Parathyroid adenoma (tissue), 2 donors: ENCODE measurements at regions not wholly inside any gene's neighbourhood (a gene's known extent, or its start where the extent isn't known, plus 50 kb on each side); places are given as distances from the start of the nearest gene placed in this dataset.

ENCODE experiments used
- H2AFZ ChIP-seq: fragments of 300-600 bp; sonication (generic); one replicate; pipeline ENCODE4 v1.7.0; 2017; ENCODE audit warnings: antibody characterized with exemption, mild to moderate bottlenecking
- H3K27ac ChIP-seq: fragments of 300-600 bp; sonication (generic); one replicate; pipeline ENCODE4 v1.7.0; 2017
- H3K27me3 ChIP-seq: fragments of 300-600 bp; sonication (generic); one replicate; pipeline ENCODE4 v1.7.0; 2017; ENCODE audit warnings: low read length; ENCODE audit not compliant: control insufficient read depth, insufficient read depth
- H3K36me3 ChIP-seq: fragments of 300-600 bp; sonication (generic); one replicate; pipeline ENCODE4 v1.7.0; 2017; ENCODE audit warnings: low read length; ENCODE audit not compliant: control insufficient read depth, insufficient read depth
- H3K4me1 ChIP-seq: fragments of 300-600 bp; sonication (generic); one replicate; pipeline ENCODE4 v1.7.0; 2017; ENCODE audit warnings: control low read depth
- H3K4me2 ChIP-seq: fragments of 300-600 bp; sonication (generic); one replicate; pipeline ENCODE4 v1.7.0; 2017; ENCODE audit warnings: low read length
- H3K4me3 ChIP-seq: fragments of 300-600 bp; sonication (generic); one replicate; pipeline ENCODE4 v1.7.0; 2017; ENCODE audit warnings: low read depth, low read length
- H3K79me2 ChIP-seq: fragments of 300-600 bp; sonication (generic); one replicate; pipeline ENCODE4 v1.7.0; 2017; ENCODE audit warnings: control low read depth
- H3K9ac ChIP-seq: fragments of 300-600 bp; sonication (generic); one replicate; pipeline ENCODE4 v1.7.0; 2017; ENCODE audit warnings: mild to moderate bottlenecking
- H3K9me3 ChIP-seq: fragments of 300-600 bp; sonication (generic); one replicate; pipeline ENCODE4 v1.7.0; 2017; ENCODE audit warnings: low read length; ENCODE audit not compliant: control insufficient read depth
- TF ChIP-seq, protein P1 (sequence below): fragments of 300-600 bp; sonication (generic); IDR thresholded peaks from one replicate; pipeline ENCODE4 v1.7.0; 2017; ENCODE audit warnings: antibody characterized with exemption, mild to moderate bottlenecking
- donor health status: primary hyperparathyroidism.

DNA sequence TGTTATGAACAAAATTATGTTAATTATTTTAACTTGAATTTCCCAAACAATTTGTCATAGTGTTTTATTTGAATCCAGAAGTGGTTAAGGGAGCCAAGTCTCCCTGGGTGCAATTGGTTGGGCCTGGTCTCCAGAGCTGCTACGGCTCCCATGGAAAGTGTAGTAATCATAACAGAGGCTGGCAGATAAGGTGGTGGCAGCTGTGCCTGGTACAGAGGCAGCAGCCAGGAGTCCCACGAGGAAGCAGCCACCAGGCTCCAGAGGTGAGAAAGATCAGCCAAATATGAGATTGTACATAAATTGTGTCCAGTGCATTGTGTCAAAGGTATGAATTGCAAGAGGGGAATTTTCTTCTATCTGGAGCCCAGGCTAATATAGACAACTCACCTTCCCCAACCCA is 368.9 kb upstream of the PTBP2 start:
- H3K79me2 ChIP-seq, result no peaks in the 10 kb centered on the region
- no peak overlapping the region for H3K4me2 ChIP-seq
- H3K4me1 ChIP-seq, result no peaks in the 10 kb centered on the region
- H3K36me3 ChIP-seq, result no peaks in the 10 kb centered on the region
- H3K9ac ChIP-seq, result no peak overlapping the region
- no peak overlapping the region for H3K4me3 ChIP-seq
- no peaks in the 10 kb centered on the region for H3K27me3 ChIP-seq
- H3K9me3 ChIP-seq, result no peaks in the 10 kb centered on the region
- H2AFZ ChIP-seq, result no peak overlapping the region
- TF ChIP-seq, protein P1, sequence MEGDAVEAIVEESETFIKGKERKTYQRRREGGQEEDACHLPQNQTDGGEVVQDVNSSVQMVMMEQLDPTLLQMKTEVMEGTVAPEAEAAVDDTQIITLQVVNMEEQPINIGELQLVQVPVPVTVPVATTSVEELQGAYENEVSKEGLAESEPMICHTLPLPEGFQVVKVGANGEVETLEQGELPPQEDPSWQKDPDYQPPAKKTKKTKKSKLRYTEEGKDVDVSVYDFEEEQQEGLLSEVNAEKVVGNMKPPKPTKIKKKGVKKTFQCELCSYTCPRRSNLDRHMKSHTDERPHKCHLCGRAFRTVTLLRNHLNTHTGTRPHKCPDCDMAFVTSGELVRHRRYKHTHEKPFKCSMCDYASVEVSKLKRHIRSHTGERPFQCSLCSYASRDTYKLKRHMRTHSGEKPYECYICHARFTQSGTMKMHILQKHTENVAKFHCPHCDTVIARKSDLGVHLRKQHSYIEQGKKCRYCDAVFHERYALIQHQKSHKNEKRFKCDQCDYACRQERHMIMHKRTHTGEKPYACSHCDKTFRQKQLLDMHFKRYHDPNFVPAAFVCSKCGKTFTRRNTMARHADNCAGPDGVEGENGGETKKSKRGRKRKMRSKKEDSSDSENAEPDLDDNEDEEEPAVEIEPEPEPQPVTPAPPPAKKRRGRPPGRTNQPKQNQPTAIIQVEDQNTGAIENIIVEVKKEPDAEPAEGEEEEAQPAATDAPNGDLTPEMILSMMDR, result no peak
- no peak overlapping the region for H3K27ac ChIP-seq

DNA sequence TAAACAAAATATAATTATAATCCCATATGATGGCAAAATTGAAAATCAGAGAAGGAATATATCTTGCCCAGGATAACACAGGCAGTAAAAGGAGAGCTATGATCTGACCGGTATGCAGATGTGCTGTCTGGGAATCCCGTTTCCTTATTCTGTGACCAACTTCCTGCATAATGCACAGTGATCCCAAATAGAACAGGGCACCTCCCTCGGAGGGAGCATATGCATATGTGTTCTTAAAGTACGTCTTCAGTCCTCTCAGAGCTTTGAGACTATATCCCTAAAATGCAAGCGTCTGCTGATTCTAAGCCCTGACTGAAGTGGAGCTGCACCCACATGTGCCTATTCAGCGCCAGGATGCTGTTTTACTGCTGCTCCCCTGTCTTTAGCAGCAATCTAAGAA is 366.1 kb upstream of the PTBP2 start:
- Histone ChIP-seq H3K4me1 (no peaks in the 10 kb centered on the region), H3K36me3 (no peaks in the 10 kb centered on the region), H3K27ac (no peak overlapping the region), H2AFZ (no peak overlapping the region), H3K9ac (no peak overlapping the region), H3K4me2 (no peak overlapping the region), H3K9me3 (no peaks in the 10 kb centered on the region), H3K79me2 (no peaks in the 10 kb centered on the region), H3K27me3 (no peaks in the 10 kb centered on the region), H3K4me3 (no peak overlapping the region)
- TF ChIP-seq, protein P1, result no peak

DNA sequence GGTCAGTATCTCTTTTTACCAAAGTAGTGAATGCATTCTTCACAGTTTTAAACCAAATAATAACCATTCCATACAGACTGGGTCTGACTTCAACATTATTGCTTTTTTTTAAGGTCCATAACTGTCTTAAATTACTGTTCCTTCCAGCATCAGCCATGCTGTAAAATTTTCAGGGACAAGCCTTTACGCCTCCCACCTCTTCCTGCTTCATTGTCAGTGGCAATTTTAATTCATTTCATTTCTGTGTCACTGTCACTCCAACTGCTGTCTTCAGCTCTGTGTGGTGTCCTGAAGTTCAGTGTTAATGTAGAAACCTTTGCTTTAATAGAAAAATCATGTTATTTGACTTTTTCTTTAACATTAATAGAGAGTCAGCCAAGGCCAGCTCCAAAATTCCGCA is 365.6 kb upstream of the PTBP2 start:
- Histone ChIP-seq H3K36me3 (no peaks in the 10 kb centered on the region), H3K4me2 (no peak overlapping the region), H3K79me2 (no peaks in the 10 kb centered on the region), H2AFZ (no peak overlapping the region), H3K27ac (no peak overlapping the region), H3K4me1 (no peaks in the 10 kb centered on the region), H3K9me3 (no peaks in the 10 kb centered on the region), H3K27me3 (no peaks in the 10 kb centered on the region), H3K4me3 (no peak overlapping the region), H3K9ac (no peak overlapping the region)
- TF ChIP-seq, protein P1, result no peak

DNA sequence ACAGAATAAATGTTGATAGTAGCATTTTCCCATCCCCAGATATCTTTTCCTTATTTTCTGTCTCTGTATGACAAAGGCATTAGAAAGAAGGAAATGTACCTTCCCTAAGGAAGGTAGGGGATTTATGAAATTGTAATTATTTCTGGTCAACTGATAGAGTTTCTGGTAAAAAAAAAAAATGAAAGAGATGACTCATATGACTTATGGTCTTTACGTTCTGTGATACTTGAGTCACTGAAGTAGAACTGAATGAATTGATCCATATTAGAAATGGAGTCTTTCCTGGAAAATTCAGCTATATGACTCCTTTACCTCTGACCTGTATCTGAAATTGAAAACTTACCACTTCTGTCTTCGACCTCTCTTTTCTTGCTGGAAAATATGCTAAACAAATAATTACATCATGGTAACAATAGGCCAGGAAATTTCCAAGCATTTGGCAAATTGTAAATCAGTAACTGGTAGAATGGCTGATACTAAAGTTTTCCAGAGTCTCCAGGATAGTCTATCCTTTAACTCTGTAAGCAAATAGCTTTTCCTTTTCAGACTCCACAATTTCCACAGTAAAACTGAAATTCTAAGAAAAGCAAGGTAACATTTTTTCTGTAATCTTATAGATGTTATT is 364.3 kb upstream of the PTBP2 start:
- H3K27ac ChIP-seq, result no peak overlapping the region
- no peaks in the 10 kb centered on the region for H3K27me3 ChIP-seq
- H3K9me3 ChIP-seq, result no peaks in the 10 kb centered on the region
- no peaks in the 10 kb centered on the region for H3K36me3 ChIP-seq
- no peaks in the 10 kb centered on the region for H3K79me2 ChIP-seq
- TF ChIP-seq, protein P1, result no peak
- H2AFZ ChIP-seq, result no peak overlapping the region
- no peak overlapping the region for H3K9ac ChIP-seq
- H3K4me2 ChIP-seq, result no peak overlapping the region
- no peak overlapping the region for H3K4me3 ChIP-seq
- no peaks in the 10 kb centered on the region for H3K4me1 ChIP-seq

DNA sequence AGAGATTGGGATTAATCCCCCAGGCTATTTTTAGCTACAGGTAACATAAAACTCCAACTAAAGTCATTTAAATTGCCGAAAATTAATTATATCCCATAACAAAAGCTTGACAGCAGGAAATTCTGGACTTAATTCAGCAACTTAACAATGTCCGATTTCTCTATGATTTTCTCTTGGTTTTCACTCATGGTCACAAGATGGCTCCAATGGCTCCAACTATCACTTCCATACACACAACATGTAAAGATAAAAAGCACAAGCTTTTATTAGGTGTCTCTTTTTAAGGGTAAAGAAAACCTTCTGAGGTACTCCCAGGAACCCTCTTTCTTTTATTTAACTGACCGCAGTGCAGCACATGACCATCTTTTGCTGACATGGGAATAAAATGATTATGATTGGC is 363.5 kb upstream of the PTBP2 start:
- H3K9ac ChIP-seq, result no peak overlapping the region
- H3K27ac ChIP-seq, result no peak overlapping the region
- no peaks in the 10 kb centered on the region for H3K4me1 ChIP-seq
- H3K9me3 ChIP-seq, result no peaks in the 10 kb centered on the region
- no peak overlapping the region for H3K4me2 ChIP-seq
- H2AFZ ChIP-seq, result no peak overlapping the region
- H3K27me3 ChIP-seq, result no peaks in the 10 kb centered on the region
- no peaks in the 10 kb centered on the region for H3K79me2 ChIP-seq
- no peaks in the 10 kb centered on the region for H3K36me3 ChIP-seq
- H3K4me3 ChIP-seq, result no peak overlapping the region
- TF ChIP-seq, protein P1, result no peak
